T-helper 9 cell (primary cell): ENCODE measurements at regions not wholly inside any gene's neighbourhood (a gene's known extent, or its start where the extent isn't known, plus 50 kb on each side); places are given as distances from the start of the nearest gene placed in this dataset.
"Not testable (repeated sequence)": the region's sequence is repeated elsewhere in the genome, so short reads cannot be mapped to it uniquely, and the experiment has no call there.

Source experiments
- DNase-seq: peaks from one replicate; pipeline ENCODE4 v3.0.0-alpha.2; 2020

GRCh38 chr7:142636107-142636506 is 113.2 kb upstream of the PRSS1 start:
- DNase-seq, result not testable (repeated sequence)

GRCh38 chr7:142632271-142633134 is 116.8 kb upstream of the PRSS1 start:
- DNase-seq, result peak; percentile 21

DNA sequence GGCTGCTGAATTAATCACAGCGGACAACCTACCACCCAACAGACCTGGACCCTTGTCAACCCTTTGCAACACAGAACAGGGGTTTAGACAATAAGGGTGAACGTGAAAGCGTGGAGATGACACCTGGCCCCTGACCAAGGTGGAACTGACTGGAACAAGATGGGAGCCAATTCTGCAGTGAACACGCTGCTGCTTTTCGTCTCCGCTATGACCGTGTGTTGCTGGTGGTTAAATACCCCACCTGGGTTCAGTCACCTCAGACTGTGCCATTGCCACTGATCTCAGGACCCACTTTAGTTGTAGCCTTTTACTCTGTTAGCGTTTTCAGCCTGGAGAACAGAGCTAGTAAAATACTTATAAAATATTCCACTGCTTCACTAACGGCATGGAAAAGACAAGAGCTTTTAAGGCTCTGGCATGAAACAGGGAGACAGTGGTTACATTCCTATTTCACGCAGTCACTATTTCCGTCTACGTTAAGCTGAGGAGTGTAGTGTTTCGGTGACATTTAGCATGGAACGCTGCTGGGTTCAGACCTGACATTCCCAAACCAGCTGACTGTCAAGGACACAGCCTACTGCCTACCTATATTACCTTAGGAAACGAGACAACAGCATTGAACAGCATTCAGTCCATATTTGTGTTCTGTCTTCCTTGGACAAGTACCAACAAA is 119.5 kb upstream of the PRSS1 start:
- DNase-seq, result no peak

DNA sequence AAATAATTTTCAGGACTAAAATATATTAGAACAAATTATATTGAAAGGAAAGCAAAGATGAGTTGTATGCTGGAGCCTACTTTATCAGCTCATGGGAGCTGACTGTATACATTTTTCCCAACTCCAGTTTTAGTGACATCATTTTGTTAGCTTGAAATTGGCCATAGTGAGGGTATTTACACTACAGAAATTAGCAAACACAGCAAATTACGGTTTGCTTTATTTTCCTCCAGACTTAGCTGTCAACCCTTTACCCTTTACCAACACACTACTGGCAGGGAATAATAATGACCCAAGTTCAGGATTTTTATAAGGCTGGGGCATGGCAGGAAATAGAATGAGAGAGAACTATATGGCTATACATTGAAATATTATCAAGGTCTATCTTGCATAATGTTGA is 120.3 kb upstream of the PRSS1 start:
- no peak for DNase-seq

DNA sequence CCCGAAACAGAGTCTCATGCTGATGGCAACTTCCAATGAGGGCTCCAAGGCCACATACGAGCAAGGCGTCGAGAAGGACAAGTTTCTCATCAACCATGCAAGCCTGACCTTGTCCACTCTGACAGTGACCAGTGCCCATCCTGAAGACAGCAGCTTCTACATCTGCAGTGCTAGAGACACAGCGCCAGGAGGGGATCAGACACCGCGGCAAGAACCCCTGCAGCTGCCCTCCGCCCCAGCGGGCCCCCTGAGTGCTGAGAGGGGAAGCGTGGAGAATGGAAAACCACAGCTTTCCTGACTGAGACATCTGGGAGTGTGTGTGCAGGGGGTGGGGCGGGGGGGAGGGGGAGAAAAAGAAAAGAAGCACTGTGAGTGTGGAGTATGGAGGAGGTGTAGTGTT is 122.0 kb upstream of the PRSS1 start:
- DNase-seq, result not testable (repeated sequence)

GRCh38 chr7:142626420-142627035 is 122.7 kb upstream of the PRSS1 start:
- DNase-seq, result peak; percentile 60

GRCh38 chr7:142625216-142625615 is 124.1 kb upstream of the PRSS1 start:
- DNase-seq, result not testable (repeated sequence)

DNA sequence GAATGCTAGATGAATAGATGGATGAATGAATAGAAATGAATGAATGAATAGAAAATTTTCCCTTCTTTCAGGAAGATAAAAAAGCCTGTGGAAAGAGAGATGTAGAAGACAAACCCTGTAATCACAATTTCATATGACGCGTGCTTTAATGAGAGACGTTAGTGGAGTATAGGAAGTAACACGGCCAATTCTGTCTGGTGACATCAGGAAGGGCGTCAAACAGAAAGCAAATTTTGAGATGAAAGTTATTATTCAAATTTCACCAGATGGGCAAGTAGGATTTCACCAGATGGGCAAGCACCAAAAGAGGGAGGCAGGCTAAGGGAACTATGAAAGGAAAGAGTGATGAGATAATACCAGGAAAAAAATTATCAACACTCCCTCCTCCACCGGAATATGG is 128.9 kb upstream of the PRSS1 start:
- DNase-seq, result no peak

DNA sequence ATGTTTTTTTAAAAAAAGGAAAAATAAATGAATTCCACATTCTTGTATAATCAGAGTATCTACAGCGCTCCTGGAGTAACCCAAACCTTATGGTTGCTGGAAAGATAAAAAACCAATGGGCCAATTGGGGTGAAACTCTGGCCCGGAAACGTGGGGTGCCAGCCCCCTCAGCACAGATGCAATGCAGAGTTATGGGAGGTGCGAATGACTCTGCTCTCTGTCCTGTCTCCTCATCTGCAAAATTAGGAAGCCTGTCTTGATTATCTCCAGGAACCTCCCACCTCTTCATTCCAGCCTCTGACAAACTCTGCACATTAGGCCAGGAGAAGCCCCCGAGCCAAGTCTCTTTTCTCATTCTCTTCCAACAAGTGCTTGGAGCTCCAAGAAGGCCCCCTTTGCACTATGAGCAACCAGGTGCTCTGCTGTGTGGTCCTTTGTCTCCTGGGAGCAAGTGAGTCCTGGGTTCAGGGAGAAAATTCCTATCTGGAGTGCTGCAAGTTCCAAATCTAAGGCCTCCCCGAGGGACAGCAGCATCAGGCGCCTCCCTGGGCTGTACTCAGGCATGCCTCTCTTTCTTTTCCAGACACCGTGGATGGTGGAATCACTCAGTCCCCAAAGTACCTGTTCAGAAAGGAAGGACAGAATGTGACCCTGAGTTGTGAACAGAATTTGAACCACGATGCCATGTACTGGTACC is 130.5 kb upstream of the PRSS1 start:
- DNase-seq, result no peak

DNA sequence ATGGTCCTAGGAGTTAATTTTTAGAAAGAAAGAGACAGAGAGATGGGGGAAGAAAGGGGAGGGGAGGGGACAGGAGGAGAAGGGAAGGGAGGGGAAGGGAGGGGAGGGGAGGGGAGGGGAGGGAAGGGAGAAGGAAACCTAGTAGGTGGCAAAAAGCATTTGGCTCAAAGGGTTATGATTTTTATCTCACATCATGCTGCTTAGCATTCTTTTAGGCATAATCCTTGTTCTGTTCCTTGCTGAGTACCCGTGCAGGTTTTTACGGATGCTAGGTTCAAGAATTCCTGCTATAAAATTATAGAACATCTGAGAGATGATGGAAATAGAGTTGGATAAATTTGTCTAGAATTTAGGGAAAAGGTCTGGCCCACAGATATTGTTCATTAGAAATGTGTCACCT is 132.4 kb upstream of the PRSS1 start:
- no peak for DNase-seq

- no peak for DNase-seq
Observed at GRCh38 chr7:142616121-142616643, 133.1 kb upstream of the PRSS1 start.

DNA sequence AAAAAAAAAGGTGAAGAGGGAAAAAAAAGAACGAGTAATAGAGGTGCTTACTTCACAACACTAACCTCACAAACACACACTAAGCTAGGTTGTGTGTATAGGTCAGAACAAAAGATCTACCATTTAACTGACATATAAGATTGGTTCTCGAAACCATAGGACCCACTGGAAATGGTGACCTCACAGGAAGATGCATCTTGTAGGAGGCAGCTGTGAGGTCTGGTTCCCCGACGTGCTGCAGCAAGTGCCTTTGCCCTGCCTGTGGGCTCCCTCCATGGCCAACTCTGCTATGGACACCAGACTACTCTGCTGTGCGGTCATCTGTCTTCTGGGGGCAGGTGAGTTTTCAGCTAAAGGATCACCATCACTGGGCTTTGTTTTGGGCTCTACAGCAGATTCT is 133.8 kb upstream of the PRSS1 start:
- DNase-seq, result no peak

- no peak for DNase-seq
Observed at GRCh38 chr7:142614116-142614515, 135.2 kb upstream of the PRSS1 start.

GRCh38 chr7:142612237-142612881 is 136.9 kb upstream of the PRSS1 start:
- DNase-seq, result no peak

- no peak for DNase-seq
Observed at GRCh38 chr7:142611566-142612236, 137.6 kb upstream of the PRSS1 start.

DNA sequence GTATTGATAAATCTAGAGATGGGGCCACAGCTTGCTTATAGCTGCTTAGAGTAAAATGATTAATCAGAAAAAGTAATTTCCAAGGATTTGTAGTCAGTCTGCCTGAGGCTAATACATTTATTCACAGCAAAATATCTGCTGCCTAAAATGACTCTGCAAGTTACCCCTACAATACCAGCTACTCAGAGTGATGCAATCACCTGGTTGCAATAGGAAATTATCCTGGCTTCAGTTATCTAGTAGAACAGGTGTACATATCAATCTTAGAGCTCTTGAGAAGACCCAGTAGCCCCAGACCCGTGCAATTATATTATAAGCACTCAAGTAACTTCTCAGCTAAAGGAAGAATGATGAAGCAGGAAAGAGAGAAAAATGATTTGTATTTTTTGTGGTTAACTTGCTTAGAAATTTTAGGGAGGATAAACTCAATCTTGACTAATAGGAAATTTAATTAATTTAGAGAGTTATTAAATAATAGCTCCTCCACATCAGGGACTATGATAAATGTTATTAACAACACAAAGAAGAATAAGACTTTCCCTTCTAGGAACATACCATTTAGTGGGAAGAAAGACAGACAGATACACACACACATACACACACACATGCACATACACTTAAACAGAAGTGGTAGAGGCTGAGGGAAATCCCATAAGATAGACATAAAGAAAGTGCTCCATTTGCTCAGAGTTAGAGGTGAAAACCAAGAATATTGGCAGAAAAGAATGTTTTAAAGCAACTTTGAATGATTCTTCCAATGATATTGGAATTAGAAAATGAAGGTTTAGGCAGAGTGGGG is 140.4 kb upstream of the PRSS1 start:
- no peak for DNase-seq

GRCh38 chr7:142607351-142607750 is 141.9 kb upstream of the PRSS1 start:
- DNase-seq, result no peak

DNA sequence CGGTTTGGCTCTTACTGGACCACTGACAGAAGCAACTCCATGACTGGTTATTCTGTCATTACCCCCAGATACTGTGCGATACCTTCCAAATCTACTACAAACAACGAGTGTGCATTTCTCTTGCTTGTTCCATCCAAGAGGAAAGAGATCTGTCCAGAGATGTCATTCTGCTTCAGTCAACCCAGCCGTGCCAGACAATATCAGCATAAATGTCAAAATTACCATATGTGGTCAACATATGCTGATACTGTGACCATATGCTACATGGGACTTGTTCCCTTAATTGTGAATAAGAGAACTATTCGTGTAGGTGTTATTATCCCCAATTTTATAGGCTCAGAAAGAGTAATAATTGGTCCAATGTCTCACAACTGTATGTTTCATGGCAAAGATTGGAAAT is 143.2 kb upstream of the PRSS1 start:
- no peak for DNase-seq

GRCh38 chr7:142604671-142605070 is 144.6 kb upstream of the PRSS1 start:
- DNase-seq, result no peak

DNA sequence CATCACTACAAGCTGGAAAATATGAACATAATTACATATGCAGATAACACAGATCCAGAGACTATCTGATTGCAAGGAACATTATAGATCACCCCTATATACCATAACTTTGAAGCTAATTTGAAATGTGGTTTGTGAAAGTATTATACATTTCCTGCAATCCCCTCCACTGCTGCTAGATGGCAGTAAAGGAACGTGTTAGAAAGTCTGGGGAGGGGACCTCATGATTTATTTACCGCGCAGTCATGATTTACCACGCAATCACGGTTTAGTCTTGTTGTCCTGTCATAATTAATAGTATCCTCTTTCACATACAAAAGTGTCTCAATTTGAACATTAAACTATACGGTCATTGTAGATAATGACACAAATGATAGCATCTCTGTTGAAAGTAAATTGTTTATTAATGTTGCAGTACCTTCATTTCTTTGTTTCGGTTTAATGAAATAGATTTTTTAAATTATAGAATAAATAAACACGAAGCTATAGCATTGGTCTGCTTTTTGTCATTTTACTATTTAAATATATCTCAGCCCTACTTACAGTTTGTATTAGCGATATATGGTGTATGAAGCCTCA is 145.3 kb upstream of the PRSS1 start:
- peak; percentile 43 for DNase-seq

GRCh38 chr7:142602756-142603155 is 146.5 kb upstream of the PRSS1 start:
- no peak for DNase-seq
